ENCODE measurements at regions not wholly inside any gene's neighbourhood (a gene's known extent, or its start where the extent isn't known, plus 50 kb on each side); places are given as distances from the start of the nearest gene placed in this dataset.

GRCh38 chr1:29939079-29939478 lies 702.8 kb downstream of the PTPRU start:
- CTCF ChIA-PET = no interaction called here
- TF ChIP-seq HDGF (IDR thresholded peaks at IDR 0.05; ENCODE audit: borderline replicate concordance) (no peak), NFRKB (IDR thresholded peaks at IDR 0.05) (no peak), ELF4 (IDR thresholded peaks at IDR 0.05) (no peak), SUZ12 (IDR thresholded peaks at IDR 0.05) (no peak), TARDBP (IDR thresholded peaks at IDR 0.05) (no peak), SP1 (IDR thresholded peaks at IDR 0.05) (no peak), FOXK2 (IDR thresholded peaks at IDR 0.05) (no peak)
- POLR2A ChIA-PET = no interaction called here
- no peak for DNase-seq (ENCODE audit: extremely low spot score)

GRCh38 chr1:29937356-29937755 lies 701.0 kb downstream of the PTPRU start:
- ChIA-PET CTCF (no interaction called here), POLR2A (no interaction called here)
- no peak for DNase-seq (ENCODE audit: extremely low spot score)
- TF ChIP-seq L3MBTL2 (conservative IDR thresholded peaks at IDR 0.05) = no peak
- no peak for TF ChIP-seq TARDBP (IDR thresholded peaks at IDR 0.05)
- no peak for TF ChIP-seq BHLHE40 (IDR thresholded peaks at IDR 0.05; ENCODE audit: borderline replicate concordance)
- no peak for TF ChIP-seq HDGF (IDR thresholded peaks at IDR 0.05; ENCODE audit: borderline replicate concordance)
- no peak for TF ChIP-seq SP1 (IDR thresholded peaks at IDR 0.05)
- TF ChIP-seq SUZ12 (IDR thresholded peaks at IDR 0.05) = no peak
- no peak for TF ChIP-seq ELF4 (IDR thresholded peaks at IDR 0.05)

GRCh38 chr1:29936031-29936544 lies 699.8 kb downstream of the PTPRU start:
- POLR2A ChIA-PET = no interaction called here
- TF ChIP-seq FOXK2 (IDR thresholded peaks at IDR 0.05) = no peak
- TF ChIP-seq ARNT (IDR thresholded peaks at IDR 0.05) = no peak
- no peak for TF ChIP-seq L3MBTL2 (conservative IDR thresholded peaks at IDR 0.05)
- no peak for DNase-seq (ENCODE audit: extremely low spot score)
- CTCF ChIA-PET = no interaction called here

- ChIA-PET CTCF (interaction anchor here (0.6 kb wide), 1 partner anchor 148 kb away, joined by 3 read pairs; no protein-coding TSS in a partner anchor), POLR2A (no interaction called here)
- TF ChIP-seq FOXK2 (IDR thresholded peaks at IDR 0.05) (no peak), HDGF (IDR thresholded peaks at IDR 0.05; ENCODE audit: borderline replicate concordance) (no peak), L3MBTL2 (conservative IDR thresholded peaks at IDR 0.05) (no peak), SUZ12 (IDR thresholded peaks at IDR 0.05) (no peak)
- DNase-seq (ENCODE audit: extremely low spot score) = no peak
Observed at GRCh38 chr1:29934255-29934772, 698.0 kb downstream of the PTPRU start.

- ChIA-PET CTCF (no interaction called here), POLR2A (no interaction called here)
- DNase-seq (ENCODE audit: extremely low spot score) = no peak
- no peak for TF ChIP-seq TARDBP (IDR thresholded peaks at IDR 0.05)
- no peak for TF ChIP-seq FOXM1 (IDR thresholded peaks at IDR 0.05; ENCODE audit: borderline replicate concordance)
- TF ChIP-seq SUZ12 (IDR thresholded peaks at IDR 0.05) = no peak
- TF ChIP-seq BHLHE40 (IDR thresholded peaks at IDR 0.05; ENCODE audit: borderline replicate concordance) = no peak
- no peak for TF ChIP-seq SP1 (IDR thresholded peaks at IDR 0.05)
- no peak for TF ChIP-seq FOXA1 (IDR thresholded peaks at IDR 0.05)
- TF ChIP-seq FOXK2 (IDR thresholded peaks at IDR 0.05) = no peak
- no peak for TF ChIP-seq ELF4 (IDR thresholded peaks at IDR 0.05)
- no peak for TF ChIP-seq CTBP1 (IDR thresholded peaks at IDR 0.05; ENCODE audit: borderline replicate concordance)
Observed at GRCh38 chr1:29933067-29933466, 696.7 kb downstream of the PTPRU start.

- DNase-seq (ENCODE audit: extremely low spot score) = no peak
- POLR2A ChIA-PET = no interaction called here
- TF ChIP-seq BHLHE40 (IDR thresholded peaks at IDR 0.05; ENCODE audit: borderline replicate concordance) = no peak
- no peak for TF ChIP-seq NFRKB (IDR thresholded peaks at IDR 0.05)
- no peak for TF ChIP-seq L3MBTL2 (conservative IDR thresholded peaks at IDR 0.05)
- no peak for TF ChIP-seq TARDBP (IDR thresholded peaks at IDR 0.05)
- no peak for TF ChIP-seq FOXA1 (IDR thresholded peaks at IDR 0.05)
- CTCF ChIA-PET = no interaction called here
Observed at GRCh38 chr1:29932626-29933025, 696.3 kb downstream of the PTPRU start.

GRCh38 chr1:29931477-29932175 lies 695.3 kb downstream of the PTPRU start:
- no peak for TF ChIP-seq ELF4 (IDR thresholded peaks at IDR 0.05)
- TF ChIP-seq CTBP1 (IDR thresholded peaks at IDR 0.05; ENCODE audit: borderline replicate concordance) = no peak
- no peak for TF ChIP-seq SP1 (IDR thresholded peaks at IDR 0.05)
- no peak for TF ChIP-seq TARDBP (IDR thresholded peaks at IDR 0.05)
- no peak for TF ChIP-seq HDGF (IDR thresholded peaks at IDR 0.05; ENCODE audit: borderline replicate concordance)
- TF ChIP-seq PKNOX1 (IDR thresholded peaks at IDR 0.05) = no peak
- TF ChIP-seq FOXK2 (IDR thresholded peaks at IDR 0.05) = no peak
- no peak for TF ChIP-seq NFRKB (IDR thresholded peaks at IDR 0.05)
- TF ChIP-seq ZNF384 (IDR thresholded peaks at IDR 0.05) = no peak
- no peak for TF ChIP-seq FOXA1 (IDR thresholded peaks at IDR 0.05)
- TF ChIP-seq SUZ12 (IDR thresholded peaks at IDR 0.05) = no peak
- no peak for TF ChIP-seq FOXM1 (IDR thresholded peaks at IDR 0.05; ENCODE audit: borderline replicate concordance)
- TF ChIP-seq LEF1 (IDR thresholded peaks at IDR 0.05; ENCODE audit: borderline replicate concordance) = no peak
- no peak for TF ChIP-seq ARNT (IDR thresholded peaks at IDR 0.05)
- TF ChIP-seq BHLHE40 (IDR thresholded peaks at IDR 0.05; ENCODE audit: borderline replicate concordance) = no peak
- CTCF ChIA-PET = no interaction called here
- DNase-seq (ENCODE audit: extremely low spot score) = no peak
- POLR2A ChIA-PET = no interaction called here

- ChIA-PET CTCF (no interaction called here), POLR2A (no interaction called here)
- no peak for TF ChIP-seq LEF1 (IDR thresholded peaks at IDR 0.05; ENCODE audit: borderline replicate concordance)
- no peak for TF ChIP-seq ARNT (IDR thresholded peaks at IDR 0.05)
- no peak for TF ChIP-seq ZNF384 (IDR thresholded peaks at IDR 0.05)
- TF ChIP-seq NFRKB (IDR thresholded peaks at IDR 0.05) = no peak
- no peak for TF ChIP-seq HDGF (IDR thresholded peaks at IDR 0.05; ENCODE audit: borderline replicate concordance)
- no peak for TF ChIP-seq CTBP1 (IDR thresholded peaks at IDR 0.05; ENCODE audit: borderline replicate concordance)
- DNase-seq (ENCODE audit: extremely low spot score) = no peak
Observed at GRCh38 chr1:29925058-29925457, 688.7 kb downstream of the PTPRU start.
